G401 (cell line): ENCODE measurements at regions not wholly inside any gene's neighbourhood (a gene's known extent, or its start where the extent isn't known, plus 50 kb on each side); places are given as distances from the start of the nearest gene placed in this dataset.

Experiments
- DNase-seq: peaks from one replicate; pipeline ENCODE4 v3.0.0-alpha.2; 2015; ENCODE audit warnings: low spot score
- in situ Hi-C: cut with HindIII; loops from 2 replicates; pipeline ENCODE4 v1.10.0; 2016; ENCODE audit warnings: low sequenced_read_pairs, mixed read lengths

DNA sequence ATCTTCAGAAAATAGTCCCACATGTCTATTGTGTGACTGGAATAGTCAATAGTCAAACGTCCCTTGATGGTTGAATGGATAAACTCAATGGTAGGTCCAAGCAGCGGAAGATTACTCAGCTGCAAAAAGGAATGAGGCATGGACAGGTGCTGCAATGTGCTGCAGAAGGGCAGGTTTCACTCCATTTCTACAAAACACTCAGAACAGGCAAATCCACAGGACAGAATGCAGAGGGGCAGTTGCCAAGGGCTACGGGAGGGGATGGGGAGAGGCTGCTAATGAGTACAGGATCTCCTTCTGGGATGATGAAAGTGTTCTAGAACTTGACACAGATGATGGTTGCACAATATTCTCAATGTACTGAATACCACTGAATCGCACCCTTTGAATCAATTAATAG, 151.0 kb downstream of the RBFOX3 start:
- peak; percentile 82 for DNase-seq
- in situ Hi-C loops: no loop called here

DNA sequence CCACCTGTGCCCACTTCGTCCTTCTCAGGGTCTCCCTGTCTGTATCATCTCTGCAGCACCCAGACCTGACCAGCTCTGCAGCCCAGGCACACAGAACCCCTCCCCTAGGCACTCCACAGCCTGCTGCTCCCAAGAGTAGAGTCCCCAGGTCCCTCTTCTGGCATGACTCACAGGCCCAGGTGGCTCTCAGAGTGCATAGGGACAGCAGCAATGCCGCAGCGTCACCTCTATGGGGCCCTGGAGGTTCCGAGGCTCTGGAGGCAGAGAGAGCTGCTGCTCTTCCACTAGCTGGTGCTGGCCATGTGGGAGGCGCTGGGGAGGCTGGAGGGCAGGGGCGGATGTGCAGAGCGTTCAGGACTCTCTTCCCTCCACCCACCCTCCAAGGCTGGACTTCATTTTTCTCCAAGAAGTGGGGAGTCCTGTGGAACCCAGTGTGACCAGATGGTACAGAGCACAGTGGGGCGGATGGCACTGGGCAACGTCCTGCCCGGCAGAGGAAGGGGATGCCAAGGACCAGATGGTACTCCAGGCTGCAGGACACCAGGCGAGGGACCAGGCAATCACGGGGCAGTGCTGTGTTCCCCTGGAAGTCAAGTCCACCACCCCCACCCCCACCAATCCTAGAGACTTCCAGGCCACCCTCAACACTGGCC, 151.7 kb downstream of the RBFOX3 start:
- in situ Hi-C loops: no loop called here

DNA sequence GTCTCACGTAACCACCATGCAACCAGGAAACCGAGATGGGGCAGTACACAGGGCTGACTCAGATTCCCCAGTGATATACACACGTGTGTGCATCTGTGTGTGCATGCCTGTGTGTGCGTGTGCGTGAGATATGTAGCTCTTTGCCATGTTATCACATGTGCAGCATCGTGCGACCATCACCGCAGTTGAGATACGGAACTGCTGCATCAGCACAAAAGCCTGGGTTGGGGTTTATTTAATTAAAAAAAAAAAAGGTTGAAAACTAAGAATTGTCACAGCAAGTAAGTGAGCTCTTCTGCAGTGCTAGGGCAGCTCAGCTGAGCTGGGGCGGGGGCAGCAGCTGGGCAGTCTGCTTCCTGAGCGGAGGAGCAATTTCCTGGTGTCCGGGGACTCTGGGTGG, 152.5 kb downstream of the RBFOX3 start:
- DNase-seq: no peak
- in situ Hi-C loops: no loop called here

More for the DNA sequence above, 151.7 kb downstream of the RBFOX3 start:
- peak; percentile 97 for DNase-seq

DNA sequence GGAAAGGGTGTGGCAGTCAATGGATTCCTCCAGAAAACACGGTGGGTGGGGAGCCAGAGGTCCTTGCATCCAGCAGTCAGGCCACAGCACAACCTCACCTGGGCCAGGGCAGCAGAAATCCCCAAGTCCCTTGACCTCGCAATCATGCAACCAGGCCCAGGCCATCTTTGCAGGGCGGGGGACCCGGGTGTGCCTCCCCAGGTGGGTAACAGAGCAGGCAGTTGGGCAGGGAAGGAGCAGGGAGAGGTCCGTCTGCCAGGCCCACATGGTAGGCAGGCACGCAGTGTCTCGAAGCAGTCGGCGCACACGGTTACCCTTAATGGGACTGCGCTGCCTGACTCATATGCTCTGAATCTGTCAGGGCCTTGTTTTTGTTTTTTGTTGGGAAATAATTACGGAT, 153.0 kb downstream of the RBFOX3 start:
- DNase-seq: peak; percentile 60
- in situ Hi-C loops: no loop called here

DNA sequence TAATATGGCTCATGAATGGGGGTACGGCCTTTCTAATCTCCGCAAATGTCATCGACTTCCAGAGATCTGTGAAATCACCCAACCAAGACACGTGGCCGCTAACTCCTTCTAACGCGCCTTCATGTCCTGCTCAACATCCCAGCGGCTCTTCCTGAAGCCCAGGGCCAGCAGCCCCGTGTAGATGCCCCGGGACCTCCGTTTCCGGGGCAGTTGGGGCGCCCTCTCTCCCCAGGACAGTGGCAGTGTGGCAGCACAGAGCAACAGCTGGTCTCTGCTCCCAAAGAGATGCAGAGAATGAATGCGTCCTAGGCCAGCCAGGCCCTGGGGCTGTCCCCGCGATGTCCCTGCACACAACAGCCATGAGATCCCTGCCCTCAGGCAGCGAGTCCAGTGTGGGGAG, 153.5 kb downstream of the RBFOX3 start:
- no peak for DNase-seq
- in situ Hi-C loops: no loop called here

DNA sequence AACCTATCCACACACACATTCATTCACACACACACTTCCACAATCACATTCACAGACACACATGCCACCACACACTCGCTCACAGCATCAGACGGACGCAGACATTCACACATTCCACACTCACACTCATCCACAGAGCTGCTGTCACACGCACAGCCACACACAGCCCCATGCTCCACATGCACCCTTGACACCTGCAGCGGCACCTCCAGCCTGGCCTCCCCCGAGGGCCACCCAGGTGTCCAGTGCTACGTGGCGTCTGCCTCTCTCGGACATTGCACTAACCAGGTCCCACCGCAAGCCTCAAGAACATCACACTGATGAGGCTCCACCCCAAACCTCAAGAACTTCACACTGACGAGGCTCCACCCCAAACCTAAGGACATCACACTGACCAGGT, 155.2 kb downstream of the RBFOX3 start:
- DNase-seq: peak; percentile 52
- in situ Hi-C loops: no loop called here

DNA sequence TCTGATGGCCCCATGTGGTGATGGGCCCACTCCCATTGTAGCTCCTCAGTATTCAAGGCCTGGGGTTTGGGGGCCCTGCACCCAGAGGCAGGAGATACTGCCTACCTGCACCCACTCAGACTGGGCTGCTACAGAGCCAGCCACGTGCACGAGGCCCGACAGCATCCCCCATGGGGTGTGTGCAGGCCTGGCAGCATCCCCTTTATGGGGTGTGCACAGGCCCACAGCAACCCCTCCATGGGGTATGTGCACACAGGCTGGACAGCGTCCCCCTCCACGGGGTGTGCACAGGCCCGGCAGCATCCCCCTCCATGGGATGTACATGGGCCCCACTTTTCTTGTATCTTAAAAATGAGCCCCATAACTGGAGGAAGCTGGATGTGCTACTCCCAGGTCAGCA, 156.0 kb downstream of the RBFOX3 start:
- in situ Hi-C loops: no loop called here
- DNase-seq: no peak

DNA sequence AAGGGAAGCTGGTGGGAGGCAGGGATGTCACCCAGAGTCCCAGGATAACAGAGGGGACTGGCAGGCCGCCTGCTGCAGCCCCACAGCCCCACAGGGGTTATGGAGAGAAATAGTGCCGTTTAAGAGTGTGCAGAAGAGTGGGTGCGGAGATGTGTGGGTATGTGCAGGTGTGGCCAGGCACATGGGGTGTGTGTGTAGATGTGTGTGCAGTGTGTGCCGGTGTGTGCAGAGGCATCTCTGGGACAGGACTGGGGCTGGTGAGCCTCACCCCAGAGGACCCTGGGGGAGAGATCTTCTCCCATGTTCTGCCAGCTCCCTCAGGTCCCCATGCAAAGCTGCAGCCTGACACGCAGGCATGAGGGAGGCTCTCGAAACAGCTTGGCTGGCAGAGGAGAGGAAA, 157.4 kb downstream of the RBFOX3 start:
- no peak for DNase-seq
- in situ Hi-C loops: no loop called here

DNA sequence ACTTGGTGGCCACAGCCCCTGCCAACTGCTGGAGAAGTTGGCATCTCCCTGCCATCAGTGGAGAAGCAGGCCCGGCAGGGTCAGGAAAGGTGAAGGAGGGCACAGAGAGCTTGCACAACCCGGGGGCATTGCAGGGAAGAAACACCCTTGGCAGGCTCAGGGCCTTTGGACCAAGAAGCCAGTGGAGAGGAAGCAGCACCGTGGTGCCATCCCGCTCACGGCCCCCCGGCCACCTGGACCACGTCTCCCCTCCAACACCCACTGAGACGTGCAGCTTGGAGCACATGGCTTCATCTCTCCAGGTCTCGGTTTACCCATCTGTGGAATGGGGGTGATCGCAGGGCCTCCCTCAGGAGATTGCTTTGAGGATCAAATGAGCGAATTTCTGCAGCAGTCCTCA, 158.1 kb downstream of the RBFOX3 start:
- in situ Hi-C loops: no loop called here
- DNase-seq: no peak

DNA sequence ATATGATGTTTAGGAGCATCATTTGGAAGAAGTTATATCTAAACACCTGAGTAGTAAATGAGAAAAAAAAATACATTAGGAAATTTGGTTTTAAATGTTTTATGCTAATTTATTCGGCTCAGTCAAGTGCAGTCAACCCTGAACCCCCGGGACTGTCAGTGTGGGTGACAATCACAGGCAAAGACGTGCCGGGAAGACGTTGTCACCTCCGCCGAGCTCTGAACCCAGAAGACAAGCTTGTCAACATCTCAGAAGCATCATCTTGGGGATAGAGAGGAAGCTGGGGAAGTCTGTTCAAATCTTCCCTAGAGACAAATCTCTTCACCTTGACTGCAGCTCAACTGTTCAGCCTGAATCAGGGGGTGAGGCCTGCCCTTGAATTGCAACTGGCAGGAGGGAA, 159.7 kb downstream of the RBFOX3 start:
- no peak for DNase-seq
- in situ Hi-C loops: no loop called here

DNA sequence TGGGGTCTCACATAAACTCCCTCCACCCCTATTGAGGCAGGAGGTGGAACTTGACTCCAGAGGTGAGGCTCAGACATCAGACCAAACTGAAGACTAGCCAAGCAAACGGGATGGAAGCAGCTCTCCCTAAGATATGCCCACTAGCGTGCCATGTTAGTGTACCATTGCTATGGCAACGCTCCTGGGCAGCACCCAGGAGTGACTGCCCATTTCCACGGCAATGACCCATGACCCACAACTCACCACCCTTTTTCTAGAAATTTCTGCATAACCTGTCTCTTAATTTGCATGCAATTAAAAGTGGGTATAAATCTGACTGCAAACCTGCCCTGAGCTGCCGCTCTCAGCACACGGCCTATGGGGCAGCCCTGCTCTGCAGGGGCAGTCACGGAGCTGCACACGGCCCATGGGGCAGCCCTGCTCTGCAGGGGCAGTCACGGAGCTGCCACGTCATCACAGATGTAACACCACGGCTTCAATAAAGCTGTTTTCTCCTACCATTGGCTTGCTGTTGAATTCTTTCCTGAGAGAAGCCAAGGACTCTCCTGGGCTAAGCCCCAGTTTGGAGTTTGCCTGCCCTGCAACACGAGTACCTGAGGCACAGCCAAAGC, 164.3 kb downstream of the RBFOX3 start:
- no peak for DNase-seq
- in situ Hi-C loops: no loop called here

DNA sequence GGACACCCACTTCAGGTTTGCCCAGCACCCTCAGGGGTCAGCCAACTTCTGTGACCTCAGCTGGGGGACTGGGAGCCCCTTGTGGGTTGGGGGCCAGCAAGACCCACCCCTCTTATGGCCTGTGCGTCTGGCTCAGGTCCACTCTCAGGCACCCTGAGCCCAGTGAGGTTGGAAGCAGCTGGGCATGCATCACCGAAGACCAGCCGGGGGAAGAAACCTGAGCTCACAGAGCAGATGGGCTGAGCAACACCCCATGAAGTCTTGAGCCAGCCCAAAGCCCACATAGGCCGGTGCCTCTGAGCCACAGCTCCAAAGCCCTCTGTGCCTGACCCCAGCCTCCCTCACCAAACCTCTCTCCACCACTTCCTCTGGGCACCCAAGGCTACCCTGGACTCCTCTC, 166.7 kb downstream of the RBFOX3 start:
- in situ Hi-C loops: no loop called here
- DNase-seq: peak; percentile 62

DNA sequence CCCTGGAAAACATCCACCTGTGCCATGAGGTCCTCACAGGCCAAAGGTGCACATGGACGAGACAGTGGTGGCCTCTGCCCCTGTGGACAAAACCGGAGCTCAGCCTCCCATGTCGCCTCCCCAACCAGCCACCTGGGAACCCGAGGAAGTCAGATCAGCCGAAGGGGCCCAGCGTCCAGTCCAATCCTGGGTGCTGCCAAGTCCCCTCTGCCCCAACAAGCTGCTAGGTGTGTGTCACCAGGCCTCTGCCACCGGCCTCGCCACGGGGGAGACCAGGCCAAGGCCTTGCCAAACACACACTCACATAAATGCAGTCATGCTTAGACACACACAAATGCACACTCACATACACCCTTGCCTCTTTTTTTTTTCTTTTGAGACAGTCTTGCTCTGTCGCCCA, 167.8 kb downstream of the RBFOX3 start:
- in situ Hi-C loops: no loop called here

DNA sequence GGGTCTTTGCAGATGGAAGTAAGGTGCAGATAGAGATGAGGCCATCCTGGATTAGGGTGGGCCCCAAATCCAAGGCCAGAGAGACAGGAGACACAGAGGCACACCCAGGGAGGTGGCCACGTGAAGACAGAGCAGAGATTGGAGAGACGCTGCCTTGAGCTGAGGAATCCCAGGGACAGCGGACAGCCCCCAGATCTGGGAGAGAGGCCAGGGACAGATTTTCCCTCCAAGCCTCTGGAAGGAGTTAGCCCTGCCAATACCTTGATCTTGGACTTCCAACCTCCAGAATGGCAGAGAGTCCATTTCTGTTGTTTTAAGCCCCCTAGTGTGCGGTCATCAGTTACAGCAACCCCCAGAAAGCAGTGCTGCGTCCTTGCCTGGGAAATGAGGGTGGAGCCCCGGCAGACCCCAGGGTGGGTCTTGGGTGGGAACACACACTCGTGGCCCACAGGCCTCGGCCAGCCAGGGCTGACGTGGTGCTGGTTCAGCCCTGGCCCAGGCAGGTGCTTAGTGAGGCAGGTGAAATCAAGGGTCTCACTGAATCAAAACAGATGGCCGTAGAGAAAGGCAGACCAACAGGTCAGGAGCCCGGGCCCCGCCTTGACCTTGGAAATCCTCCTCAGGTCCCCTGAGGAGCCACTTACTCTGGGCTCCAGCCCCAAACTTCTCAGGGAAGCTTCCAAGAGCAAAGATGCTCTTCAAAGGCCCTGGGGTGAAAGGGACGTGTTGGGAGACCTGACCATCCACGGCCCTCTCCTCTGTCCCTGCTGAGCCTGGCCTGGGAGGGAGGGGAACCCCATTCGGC, 169.3 kb downstream of the RBFOX3 start:
- DNase-seq: peak; percentile 53
- in situ Hi-C loops: no loop called here

More for the DNA sequence above, 167.8 kb downstream of the RBFOX3 start:
- DNase-seq: peak; percentile 35

DNA sequence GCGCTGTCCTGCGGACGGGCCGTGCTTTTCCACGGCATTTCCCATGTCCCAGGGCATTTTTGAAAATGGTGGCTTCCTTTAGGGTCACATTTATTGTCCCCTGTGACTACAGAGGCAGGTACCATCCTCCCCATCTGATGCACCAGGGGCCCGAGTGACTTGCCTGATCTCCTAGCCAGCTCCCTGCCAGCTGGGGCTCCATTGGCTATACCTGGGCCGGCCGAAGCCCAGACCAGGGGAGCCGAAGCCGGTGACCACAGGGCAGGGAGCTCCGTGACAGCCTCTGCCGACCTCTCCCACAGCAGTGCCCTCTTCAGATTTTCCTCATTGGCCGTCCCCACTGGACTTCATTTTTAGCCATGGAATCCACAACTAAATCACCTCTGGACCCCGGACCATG, 170.6 kb downstream of the RBFOX3 start:
- no peak for DNase-seq
- in situ Hi-C loops: no loop called here

DNA sequence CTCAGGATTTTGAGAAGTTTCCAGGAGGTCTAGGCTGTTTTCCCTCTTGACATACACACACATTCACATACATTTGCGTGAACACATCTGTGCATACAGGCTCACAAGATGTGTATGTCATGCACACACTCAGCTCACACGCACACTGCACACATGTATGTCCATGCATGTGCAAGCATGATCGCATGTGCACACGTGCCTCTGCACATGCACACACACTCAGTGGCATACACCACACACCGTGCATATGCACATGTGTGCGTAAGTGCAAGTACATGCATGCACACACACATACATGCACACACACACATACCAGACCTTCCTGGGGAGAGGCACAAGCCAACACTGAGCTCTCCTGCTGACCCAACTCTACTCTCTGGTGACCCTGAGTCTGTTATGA, 171.4 kb downstream of the RBFOX3 start:
- DNase-seq: peak; percentile 43
- in situ Hi-C loops: no loop called here

DNA sequence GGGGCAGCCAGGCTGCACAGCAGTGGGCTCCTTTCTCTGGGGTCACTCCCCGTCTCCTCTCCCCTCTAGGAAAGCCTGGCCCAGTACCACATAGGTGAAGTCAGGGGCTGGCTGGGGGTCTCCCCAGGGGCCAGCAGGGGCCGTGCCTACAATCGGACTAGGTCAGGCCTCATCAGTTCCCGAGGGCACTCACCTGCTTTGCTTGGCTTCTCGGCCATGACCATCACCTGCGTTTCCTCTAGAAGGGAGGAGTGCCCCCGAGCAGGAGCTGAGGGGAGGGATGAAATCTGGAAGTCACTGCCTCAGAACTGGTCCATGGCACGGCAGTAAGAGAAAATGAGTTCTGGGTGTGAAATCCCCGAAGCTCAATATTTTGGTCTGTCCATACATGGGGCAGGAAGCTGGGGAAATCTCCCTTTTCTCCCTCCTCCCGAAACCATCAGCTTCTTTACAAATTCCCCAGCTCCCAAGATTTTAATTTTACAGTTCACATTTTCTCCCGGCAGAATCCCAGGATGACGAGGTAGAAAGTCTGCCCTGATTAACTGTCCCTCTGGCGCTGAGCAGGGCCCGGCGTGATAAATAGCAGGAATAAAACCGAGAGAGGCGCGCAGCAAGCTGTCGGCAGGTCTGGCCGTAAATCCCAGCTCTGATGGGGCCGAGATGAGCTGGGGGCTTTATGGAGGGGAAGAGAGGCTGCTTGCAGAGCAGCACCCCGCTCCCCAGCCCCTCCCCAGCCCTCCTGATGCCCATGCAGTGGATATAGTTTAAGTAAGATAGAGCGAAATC, 172.1 kb downstream of the RBFOX3 start:
- in situ Hi-C loops: no loop called here
- DNase-seq: peak; percentile 61

DNA sequence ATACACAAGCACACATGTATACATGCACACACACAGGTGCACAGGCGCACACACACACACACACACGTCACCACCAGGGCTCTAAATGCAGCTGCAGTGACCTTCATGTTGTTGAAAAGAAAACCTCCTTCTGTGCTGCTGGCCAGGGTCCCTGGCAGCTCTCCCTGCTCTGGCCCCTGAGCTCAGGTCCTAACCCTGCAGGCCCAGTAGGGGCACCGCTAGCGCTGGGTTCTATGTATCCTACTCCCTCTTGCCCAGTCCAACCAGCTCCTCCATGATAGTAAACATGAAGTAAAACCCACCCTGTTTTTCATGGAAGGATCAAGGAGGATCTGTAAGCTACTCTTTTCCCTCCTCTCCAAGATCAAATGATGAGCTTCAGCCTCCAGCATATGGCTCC, 172.8 kb downstream of the RBFOX3 start:
- in situ Hi-C loops: no loop called here
- DNase-seq: peak; percentile 40

DNA sequence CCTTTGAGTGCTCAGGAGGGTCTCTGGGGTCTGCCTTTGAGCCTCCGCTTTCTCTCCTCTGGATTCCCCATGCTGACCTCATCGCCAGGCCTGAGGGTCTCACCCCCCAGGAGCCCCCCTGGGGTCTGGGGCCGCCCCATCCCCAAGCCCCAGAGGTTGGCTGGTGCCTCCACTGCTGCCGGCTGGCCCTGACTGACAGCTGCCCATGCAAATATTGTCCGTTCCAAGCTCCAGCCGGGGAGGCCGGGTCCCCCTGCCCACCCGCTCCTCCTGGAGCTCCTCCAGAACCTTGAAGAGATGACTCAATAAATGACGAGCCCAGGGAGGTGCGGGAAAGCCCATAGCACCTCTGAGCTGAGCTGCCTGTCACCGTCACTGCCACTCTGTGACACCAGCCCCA, 173.8 kb downstream of the RBFOX3 start:
- in situ Hi-C loops: no loop called here
- no peak for DNase-seq

DNA sequence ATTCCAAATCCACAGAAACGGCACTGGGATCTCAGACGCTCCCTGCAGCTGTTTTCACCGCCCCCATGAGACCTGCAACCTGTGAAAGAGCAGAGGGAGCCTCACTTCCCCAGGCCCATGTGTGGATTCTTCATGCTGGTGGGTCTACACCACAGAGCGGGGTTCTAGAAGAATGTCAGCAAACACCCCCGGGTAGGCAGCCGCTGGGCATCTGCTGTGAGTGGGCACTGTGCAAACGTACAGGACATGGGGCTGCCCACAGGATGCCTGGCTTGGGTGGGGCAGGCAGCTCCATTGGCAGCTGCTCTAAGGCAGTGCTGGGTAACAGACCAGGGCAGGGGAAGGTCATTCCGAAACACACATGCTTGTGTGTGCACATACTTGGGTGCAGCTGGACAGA, 174.9 kb downstream of the RBFOX3 start:
- in situ Hi-C loops: no loop called here
- peak; percentile 34 for DNase-seq
